ENCODE measurements at regions not wholly inside any gene's neighbourhood (a gene's known extent, or its start where the extent isn't known, plus 50 kb on each side); places are given as distances from the start of the nearest gene placed in this dataset.
"Not testable (repeated sequence)": the region's sequence is repeated elsewhere in the genome, so short reads cannot be mapped to it uniquely, and the experiment has no call there.

GRCh38 chr1:232574889-232575762, 54.8 kb downstream of the SIPA1L2 start:
- no peak overlapping the region for H3K4me3 ChIP-seq (ENCODE audit: low read depth, low read length)

GRCh38 chr1:232574077-232574476, 55.9 kb downstream of the SIPA1L2 start:
- no peak overlapping the region for H3K4me3 ChIP-seq (ENCODE audit: low read depth, low read length)
- no peak for DNase-seq (ENCODE audit: low read depth)
- no peak for TF ChIP-seq CTCF (conservative IDR thresholded peaks at IDR 0.05; ENCODE audit: low read depth, low read length)

More at GRCh38 chr1:232574889-232575762, 54.8 kb downstream of the SIPA1L2 start:
- TF ChIP-seq CTCF (conservative IDR thresholded peaks at IDR 0.05; ENCODE audit: low read depth, low read length), result no peak
- DNase-seq (ENCODE audit: low read depth), result no peak

GRCh38 chr1:232571523-232571922, 58.4 kb downstream of the SIPA1L2 start:
- no peak for DNase-seq (ENCODE audit: low read depth)
- H3K4me3 ChIP-seq (ENCODE audit: low read depth, low read length), result no peak overlapping the region
- TF ChIP-seq CTCF (conservative IDR thresholded peaks at IDR 0.05; ENCODE audit: low read depth, low read length), result no peak

GRCh38 chr1:232570007-232570406, 59.9 kb downstream of the SIPA1L2 start:
- no peak overlapping the region for H3K4me3 ChIP-seq (ENCODE audit: low read depth, low read length)
- no peak for TF ChIP-seq CTCF (conservative IDR thresholded peaks at IDR 0.05; ENCODE audit: low read depth, low read length)
- no peak for DNase-seq (ENCODE audit: low read depth)

- not testable (repeated sequence) for H3K4me3 ChIP-seq (ENCODE audit: low read depth, low read length); DNase-seq (ENCODE audit: low read depth)
Measured at GRCh38 chr1:232569554-232569921, 60.4 kb downstream of the SIPA1L2 start.

GRCh38 chr1:232568906-232569553, 60.9 kb downstream of the SIPA1L2 start:
- DNase-seq (ENCODE audit: low read depth), result no peak
- no peak for TF ChIP-seq CTCF (conservative IDR thresholded peaks at IDR 0.05; ENCODE audit: low read depth, low read length)
- no peak overlapping the region for H3K4me3 ChIP-seq (ENCODE audit: low read depth, low read length)

- H3K4me3 ChIP-seq (ENCODE audit: low read depth, low read length), result no peak overlapping the region
- no peak for TF ChIP-seq CTCF (conservative IDR thresholded peaks at IDR 0.05; ENCODE audit: low read depth, low read length)
- DNase-seq (ENCODE audit: low read depth), result no peak
Measured at GRCh38 chr1:232568331-232568852, 61.5 kb downstream of the SIPA1L2 start.

Measured in choroid plexus epithelial cell (primary cell).